ENCODE measurements at regions not wholly inside any gene's neighbourhood (a gene's known extent, or its start where the extent isn't known, plus 50 kb on each side); places are given as distances from the start of the nearest gene placed in this dataset.

DNA sequence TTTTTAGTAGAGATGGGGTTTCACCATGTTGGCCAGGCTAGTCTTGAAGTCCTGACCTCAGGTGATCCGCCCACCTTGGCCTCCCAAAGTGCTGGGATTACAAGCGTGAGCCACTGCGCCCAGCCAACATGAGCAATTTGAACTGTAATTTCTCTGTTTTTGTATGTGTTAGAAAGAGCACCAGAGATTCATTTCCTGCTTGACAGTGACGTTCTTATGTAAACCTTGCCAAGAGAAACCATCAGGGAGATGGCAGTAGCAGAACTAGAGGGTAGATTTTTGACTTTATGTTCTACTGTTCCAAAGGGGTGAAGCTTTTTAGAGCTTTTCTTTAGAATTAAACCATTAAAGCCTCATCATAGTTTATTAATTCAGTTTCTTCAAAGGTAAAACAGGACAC, 148.1 kb upstream of the UMPS start:
- DNase-seq (ENCODE audit: low spot score), result no peak

DNA sequence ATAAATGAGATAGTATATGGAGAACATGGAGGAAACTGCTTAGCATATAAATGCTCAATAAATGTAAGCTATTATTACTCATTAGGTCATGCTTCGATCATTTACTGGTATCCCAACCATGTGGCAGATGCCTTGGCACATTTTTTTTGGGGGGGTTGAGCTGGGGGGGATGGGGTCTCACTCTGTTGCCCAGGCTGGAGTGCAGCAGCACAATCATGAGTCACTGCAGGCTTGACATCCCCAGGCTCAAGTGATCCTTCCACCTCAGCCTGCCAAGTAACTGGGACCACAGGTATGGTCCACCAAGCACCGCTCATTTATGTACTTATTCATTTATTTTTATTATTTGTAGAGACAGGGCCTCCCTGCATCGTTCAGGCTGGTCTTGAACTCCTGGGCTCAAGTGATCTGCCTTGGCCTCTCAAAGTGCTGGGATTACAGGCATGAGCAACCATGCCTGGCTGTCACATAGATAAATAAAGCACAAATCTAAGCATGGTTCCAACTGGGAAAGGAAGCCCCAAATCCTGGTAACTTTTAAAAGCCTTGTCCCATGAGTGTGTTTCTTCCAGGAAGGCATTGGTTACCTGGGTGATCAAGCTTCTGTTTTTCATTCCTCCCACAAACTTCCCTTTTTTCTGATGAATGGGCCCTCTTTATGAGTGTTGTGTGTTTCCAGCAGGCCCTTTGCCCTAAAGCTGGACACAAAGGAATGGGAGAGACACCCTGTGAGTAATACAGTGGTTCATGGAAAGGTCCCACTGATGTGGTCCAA, 147.4 kb upstream of the UMPS start:
- DNase-seq (ENCODE audit: low spot score), result peak; percentile 20

DNA sequence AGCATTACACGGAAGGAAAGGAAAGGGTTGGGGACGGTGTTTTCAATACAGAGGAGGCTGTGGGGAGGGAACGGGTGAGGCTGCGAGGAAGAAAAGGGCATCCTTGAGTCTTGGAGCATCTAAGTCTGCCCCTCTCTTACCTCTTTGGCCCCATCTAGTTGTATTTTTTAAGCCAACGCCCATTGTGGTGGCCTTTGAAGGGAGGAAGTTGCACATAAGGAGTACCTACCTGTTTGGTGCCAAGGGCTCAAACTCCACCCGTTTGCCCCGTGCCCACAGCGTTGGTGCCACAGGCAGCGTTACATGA, 146.1 kb upstream of the UMPS start:
- no peak for DNase-seq (ENCODE audit: low spot score)

DNA sequence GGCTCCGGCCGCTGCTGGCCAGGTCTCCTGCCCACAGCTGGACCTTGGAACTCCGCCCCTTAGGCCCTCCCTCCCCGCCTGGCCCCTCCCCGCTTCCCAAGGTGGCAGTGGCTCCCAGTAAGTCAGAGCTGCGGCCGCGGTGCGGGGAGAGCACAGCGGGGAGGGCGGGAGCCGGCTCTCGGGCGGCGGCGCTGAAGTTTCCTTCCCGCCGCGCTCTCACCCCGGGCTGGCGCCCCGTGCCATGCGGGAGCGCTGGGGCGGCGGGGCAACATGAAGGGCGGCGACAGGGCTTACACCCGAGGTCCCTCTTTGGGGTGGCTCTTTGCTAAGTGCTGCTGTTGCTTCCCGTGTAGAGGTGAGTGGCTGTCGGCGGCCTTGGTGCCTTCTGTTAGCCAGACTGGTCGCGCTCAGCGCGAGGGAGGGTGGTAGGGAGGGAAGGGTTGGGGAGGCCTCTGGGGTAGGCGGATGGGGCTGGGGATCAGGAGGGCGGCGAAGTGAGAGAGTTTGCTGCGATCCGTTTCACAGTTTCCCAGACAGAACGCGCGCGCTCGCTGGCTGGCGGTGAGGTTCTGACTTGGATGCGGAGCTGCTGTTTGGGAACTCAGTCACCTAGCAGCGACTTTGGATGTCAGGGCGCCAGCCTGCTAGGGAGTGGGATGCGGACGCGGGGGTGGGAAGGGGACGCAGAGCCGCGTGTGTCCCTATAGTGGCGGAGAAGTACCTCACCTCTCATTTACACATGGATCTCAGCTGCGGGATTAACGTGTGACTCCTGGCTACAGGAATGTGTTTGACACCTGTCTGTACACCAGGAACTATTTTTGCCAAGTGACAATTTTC, 145.5 kb upstream of the UMPS start:
- peak; percentile 20 for DNase-seq (ENCODE audit: low spot score)

DNA sequence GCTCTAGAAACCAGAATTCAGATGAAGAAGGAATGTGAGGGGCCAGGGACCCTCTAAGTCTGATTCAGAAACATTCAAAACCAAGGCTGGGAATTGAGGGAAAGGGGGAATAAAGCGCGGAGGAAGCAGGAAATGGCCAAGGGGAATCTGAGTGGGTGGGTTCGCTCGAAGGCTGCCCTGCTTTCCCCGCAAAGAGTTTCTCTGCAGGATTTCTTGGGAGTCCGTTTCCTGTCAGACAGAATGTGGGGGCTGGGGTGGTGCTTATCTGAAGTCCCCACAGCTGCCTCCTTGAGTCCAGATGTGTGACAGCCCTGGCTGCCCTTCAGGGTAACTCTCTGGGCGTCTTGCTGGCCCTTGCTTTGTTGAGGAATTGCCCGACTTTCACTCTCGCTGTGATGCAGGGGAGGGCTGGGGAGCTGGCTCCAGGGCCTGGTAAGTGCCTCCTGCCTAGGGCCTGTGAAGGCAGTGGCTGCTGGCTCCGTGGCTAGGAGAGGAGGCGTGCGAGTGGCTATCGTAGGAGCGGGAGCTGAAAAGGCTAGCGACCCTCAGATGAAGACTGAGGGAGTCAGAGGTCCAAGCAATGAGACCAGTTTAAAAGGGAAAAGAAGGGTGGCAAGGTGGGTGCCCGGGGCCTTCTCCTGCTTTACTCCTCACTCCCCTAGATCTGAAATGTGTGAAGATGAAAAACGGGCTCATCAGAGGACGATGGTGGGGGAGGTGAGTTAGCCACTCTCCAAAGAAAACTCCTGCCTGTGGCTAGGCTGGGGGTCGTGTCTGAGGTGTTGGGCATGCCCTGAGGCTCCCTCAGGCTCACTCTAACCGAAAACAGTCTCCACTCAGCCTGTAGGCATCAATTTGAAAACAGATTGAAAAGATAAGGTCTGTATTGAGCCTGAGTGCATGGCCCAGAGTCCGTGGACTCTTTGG, 143.9 kb upstream of the UMPS start:
- DNase-seq (ENCODE audit: low spot score), result no peak

DNA sequence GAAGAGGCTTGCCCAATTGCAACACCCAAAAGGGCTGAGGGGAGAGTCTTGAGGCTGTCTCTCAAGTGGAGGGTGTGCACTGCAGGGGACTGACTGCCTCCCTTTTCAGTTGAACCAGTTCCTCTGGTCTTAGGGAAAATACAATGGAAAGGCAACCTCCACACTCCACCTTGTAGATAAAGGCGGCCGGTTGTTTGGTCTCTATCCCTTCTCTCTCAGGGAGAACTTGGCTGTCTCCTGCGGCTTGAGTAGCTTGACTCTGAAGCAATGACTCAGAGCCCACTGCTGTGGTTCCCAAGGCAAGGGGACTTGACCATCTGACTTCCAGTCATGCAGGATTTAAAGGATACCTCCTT, 143.2 kb upstream of the UMPS start:
- no peak for DNase-seq (ENCODE audit: low spot score)

DNA sequence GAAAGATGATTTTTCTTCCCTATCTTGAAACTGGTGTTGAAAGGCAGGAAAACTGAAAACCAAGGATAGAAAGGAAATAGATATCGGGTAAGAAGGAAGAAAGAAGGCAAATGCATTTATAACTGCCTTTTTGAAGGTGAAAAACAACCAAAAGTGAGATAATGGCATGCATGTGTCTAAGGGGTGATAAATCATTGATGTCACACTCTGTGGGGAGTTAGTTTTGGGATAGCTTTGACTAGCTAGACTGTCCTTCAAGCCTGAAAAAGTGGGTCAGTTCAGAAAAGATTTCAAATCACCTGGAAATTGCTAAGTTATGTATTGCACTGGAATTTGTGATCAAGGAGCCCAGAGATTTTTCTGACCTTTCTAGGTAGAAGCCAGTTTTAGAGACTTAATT, 142.2 kb upstream of the UMPS start:
- no peak for DNase-seq (ENCODE audit: low spot score)

DNA sequence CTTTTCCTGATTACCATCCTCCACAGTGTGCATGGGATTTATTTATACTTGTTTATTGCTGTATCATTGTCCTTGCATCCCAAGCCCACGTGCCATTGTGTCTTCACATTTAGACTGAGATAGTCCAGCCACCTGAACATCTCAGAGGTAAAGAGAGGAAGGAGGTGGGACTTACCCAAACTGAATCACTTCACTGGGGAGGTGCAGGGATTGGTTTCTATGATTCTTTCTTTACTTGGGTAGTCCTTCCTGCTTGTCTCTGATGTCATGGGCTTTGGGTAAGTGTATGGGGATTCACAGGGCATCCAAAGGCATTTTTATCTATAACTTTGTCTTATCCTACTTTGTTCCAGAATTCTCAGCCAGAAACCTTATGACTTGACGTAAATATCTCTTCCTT, 141.5 kb upstream of the UMPS start:
- DNase-seq (ENCODE audit: low spot score), result no peak

DNA sequence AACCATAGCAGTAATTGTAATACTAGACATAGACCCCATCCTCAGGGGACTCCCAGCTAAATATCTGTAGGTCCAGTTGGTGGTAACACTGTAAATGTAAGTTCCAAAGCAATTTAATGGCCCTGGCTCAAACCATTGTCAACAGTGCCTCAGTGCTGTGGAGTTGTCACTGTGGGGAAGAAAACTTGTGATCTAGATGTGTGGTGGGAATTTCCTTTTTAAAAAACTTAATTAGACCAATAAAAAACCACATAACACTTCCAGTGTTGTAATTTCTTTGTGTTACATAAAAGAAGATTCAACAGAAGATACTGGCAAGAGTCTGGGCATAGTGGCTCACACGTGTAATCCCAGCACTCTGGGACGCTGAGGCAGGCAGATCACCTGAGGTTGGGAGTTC, 138.6 kb upstream of the UMPS start:
- no peak for DNase-seq (ENCODE audit: low spot score)

DNA sequence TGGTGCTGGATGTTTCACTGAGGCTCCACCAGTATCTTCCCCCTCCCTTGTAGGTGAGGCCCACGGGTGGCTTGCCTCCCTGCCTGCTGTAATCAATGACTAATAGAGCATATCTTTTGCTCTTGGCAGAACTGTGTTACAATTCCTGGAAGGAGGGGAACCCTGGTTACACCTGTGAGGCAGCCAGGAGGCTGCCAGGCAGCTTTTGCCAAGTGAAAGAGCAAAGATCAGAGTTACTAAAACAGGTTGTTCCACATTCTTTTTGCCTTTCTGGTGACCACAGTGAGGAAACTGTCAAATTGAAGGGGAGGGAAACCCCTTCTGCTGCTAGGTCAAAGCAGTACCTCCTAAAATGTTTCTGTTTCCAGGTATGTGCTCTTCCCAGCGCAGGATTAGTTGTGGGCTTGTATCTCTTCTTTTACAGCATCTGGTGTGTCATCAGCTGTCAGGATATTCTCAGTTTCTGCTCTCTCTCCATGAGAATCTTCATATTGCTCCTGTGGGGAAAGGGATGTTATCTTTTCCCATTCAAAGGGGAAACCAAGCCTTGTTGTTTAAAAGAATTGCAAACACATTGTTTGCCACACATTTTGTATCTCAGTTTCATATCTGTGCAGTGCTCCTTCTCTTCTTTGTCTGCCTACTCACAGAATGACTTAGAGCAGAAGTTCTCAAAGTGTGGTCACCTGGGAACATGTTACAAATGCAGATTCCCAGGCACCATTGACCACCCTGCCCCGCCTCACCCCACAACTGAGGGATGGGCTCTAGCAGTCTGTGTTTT, 137.4 kb upstream of the UMPS start:
- DNase-seq (ENCODE audit: low spot score), result no peak

DNA sequence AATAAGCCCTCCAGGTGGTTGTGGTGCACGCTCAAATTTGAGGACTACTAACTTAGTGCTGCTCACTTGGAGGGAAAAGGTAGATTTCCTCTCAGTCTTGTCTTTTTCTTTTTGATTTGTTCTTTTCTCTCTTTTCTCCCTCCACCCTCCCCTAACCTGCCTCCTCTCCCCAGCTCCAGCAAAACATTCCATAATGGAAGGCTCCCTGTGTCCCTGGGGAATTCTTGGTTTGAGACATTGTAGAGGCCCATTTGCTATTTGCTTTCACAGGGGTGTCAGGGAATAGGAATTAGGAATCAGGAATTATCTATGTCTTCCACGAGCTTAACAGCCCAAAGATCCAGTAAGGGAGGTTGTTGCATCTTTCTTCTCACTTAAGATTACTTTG, 136.8 kb upstream of the UMPS start:
- no peak for DNase-seq (ENCODE audit: low spot score)

DNA sequence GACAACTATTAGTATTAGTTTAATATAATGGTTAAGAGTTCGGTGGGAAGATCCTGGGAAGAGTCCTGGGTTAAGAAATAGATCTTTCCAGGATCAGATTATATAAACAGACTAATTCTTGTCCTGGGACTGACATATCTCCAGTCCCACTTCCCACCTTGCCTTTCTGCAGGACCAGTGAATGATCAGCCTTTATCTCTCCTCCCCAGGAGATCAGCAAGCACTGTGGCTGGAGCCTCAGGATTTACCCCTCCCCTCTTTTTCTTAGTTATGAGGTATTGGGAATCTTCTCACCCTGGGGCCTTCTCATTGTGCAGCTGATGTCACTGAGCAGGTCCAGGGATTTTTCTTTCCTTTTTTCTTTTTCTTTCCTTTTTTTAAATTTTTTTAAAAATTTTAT, 135.7 kb upstream of the UMPS start:
- DNase-seq (ENCODE audit: low spot score), result no peak

DNA sequence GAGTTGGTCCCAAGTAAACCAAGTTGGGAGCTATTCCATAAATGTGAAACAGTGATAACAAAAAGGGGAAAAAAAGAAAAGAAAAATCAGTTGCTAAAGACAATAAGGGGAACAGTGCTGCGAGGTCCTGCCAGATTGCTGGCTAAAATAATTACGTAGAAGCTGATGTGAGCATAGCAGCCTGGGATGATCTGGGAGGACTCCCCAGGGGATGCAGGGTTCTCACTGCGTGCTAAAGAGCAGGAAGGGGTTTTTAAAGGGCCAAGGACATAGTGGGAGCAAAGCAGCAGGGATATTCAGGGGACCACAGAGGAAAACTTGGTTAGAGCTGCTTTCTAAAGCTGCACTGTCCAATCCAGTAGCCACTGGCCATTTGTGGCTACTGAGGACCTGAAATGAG, 133.0 kb upstream of the UMPS start:
- no peak for DNase-seq (ENCODE audit: low spot score)

DNA sequence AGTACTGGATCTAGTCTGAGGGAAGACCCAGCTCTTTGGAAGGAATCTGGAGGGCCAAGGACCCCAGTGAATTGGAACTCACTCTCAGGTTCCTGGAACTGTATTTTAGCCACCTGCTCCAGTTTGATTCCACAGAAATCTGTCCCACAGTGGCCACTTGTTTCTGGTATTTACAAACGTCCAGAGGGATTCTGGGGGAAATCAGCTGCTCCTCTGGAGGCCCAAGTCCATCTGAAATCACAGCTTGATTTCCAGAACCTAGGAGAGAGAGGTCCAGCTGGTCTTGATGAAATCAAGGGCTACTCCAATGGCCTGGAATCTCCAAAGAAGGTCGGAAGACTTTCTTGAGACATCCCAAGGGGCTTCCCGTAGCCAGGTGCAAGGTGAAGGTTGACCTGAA, 132.3 kb upstream of the UMPS start:
- DNase-seq (ENCODE audit: low spot score), result no peak

DNA sequence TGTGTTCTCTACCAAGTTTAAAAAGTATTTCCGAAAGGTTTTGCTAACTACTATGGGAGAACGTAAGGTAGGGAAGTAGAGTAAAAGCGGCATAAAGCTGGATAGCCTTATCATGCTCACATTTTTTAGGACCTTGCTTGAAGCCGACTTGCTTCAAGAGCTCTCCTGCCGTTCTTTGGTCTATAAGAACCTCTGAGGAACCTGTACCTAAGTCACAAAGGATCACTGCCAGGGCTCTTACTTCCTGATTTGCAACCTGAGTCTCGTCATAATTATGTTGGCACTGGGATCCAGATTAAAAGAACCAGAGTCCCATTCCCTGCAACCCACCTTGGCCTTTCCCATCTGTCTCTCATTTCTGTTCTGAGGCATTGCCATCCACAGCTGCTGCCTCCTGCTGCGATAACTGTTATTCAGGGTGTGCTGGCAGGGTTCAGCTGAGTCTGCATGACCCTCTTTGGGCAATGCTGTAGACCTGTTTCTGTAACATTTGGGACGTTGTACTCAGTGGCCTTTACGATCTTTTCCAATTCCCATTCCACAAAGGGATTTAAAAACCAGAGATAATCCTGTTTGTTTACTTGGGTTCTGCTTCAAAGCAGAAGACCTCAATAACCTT, 131.0 kb upstream of the UMPS start:
- no peak for DNase-seq (ENCODE audit: low spot score)

DNA sequence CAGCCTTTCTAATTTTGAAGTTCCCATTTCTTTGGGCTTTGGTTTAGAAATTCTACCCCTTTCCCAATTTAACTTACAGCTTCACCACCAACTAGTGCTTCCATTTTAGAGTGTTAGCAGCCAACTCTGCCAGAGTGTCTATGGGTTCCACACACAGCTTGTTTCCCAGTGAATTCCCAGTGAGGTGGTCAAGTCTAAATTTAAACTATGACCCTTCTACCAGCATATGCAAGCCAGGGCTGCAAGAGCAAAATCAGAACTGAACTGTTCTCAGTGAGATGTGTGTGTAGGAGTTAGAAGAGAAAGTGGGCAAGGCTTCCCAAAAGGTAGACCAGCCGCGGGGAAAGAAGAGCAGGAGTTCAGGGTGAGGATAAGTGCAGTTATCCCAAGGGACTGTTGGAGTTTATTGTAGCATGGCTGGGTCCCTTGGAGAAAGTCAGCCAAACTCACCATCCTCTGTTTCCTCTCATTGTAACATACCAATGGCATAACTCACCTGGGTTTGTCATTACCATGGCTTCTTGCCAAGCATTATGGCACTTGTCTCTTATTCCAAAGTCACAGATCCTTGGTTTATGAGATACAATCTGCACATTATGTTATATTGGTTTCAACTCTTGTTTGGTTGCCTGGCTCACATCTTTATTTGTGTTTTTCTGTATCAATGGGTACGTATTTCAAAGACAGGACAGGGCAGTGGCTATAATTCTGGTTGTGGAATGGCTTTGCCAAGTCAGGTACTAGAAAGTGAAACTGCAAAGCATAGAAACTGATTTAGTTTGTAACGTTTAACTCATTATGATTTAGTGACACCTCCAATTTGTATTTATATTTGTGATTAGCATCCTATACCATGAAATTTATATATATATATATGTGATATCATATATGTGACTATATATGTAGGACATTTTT, 130.2 kb upstream of the UMPS start:
- no peak for DNase-seq (ENCODE audit: low spot score)

DNA sequence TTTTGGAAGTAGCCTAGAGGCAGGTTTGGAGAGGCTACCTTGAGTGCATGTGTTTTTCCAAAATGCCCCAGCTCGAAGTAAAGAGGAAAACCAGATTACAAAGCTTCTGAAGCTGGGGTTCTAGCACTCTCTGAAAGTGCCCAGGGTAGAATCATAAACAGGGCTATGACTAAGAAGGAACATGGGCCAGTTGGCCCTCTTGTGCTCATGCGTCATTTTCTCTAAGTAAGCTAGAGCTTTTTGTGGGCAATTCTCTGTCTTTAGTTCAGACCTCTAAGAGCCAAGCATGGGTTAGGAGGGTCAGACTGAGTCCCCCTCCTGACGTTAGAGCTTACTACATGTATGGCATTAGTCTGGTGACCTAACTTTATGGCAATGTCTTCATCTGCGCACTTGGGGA, 129.5 kb upstream of the UMPS start:
- DNase-seq (ENCODE audit: low spot score), result no peak

DNA sequence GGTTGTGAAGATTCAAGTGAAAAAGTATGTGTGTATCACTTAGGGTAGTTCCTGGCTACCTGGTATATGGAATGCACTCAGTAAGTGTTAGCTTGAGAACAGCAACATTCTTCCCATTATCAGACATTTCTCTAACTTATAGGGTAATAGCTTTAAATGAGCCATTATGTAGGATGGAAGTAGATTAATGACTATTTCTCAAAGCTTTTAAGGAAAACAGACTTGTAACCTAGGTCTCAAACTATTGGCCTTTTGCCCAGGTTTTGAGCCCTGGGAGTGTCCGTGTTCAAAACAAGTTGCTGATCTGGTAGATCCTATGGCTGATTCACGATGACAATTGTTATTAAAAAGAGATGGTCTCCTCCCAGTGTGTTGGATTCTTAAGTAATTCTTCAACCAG, 129.1 kb upstream of the UMPS start:
- no peak for DNase-seq (ENCODE audit: low spot score)

DNA sequence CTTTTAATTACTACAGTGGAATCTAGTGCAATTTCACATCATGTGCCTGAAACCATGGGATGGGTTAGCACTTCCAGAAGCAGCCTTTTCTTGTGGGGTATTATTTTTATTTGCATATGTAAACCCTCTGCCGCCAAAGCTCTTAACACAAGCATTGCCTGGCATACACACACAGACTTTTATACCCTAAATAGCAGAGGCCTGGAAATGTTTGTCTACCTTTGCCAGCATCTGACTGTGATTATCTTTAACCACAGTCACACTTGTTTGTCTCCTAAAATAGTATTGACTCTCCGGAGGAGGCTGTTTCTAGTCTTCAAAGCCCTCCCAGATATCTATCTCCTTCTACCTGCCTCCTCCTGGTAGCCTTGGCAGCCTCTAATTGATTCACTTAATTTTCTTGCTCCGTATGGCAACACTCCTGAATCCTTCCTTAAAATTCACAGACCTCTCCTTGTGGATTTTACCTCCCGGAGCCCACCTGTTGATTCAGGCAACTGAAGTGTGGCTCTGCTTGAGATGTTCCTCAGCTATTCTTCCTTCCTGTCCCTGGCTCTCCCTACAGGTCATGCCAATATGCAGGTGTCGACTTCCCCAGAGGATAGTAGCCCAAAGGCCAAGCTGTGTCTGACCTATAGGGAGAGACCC, 127.1 kb upstream of the UMPS start:
- no peak for DNase-seq (ENCODE audit: low spot score)

Measured in globus pallidus (tissue), 1 donor.